Osteoblast (primary cell): ENCODE measurements at regions not wholly inside any gene's neighbourhood (a gene's known extent, or its start where the extent isn't known, plus 50 kb on each side); places are given as distances from the start of the nearest gene placed in this dataset.

Experiments used
- DNase-seq: peaks from one replicate; pipeline ENCODE4 v3.0.0; 2011; ENCODE audit warnings: low spot score, mixed read lengths; ENCODE audit not compliant: insufficient read length; ENCODE audit errors: missing footprints
- H2AFZ ChIP-seq: 2 replicates; pipeline ENCODE4 v1.6.0; 2011; ENCODE audit warnings: mild to moderate bottlenecking, low read length
- H3K27ac ChIP-seq: 2 replicates; pipeline ENCODE4 v1.5.1; 2011; ENCODE audit warnings: mild to moderate bottlenecking, low read depth, low read length, moderate library complexity
- H3K27me3 ChIP-seq: 2 replicates; pipeline ENCODE4 v1.6.0; 2012; ENCODE audit warnings: mild to moderate bottlenecking, control low read depth, inconsistent platforms, low read length, moderate library complexity; ENCODE audit not compliant: insufficient read depth
- H3K36me3 ChIP-seq: 2 replicates; pipeline ENCODE4 v1.5.1; 2011; ENCODE audit warnings: mild to moderate bottlenecking, low read length, control low read depth, moderate library complexity; ENCODE audit not compliant: insufficient read depth
- H3K4me1 ChIP-seq: 2 replicates; pipeline ENCODE4 v1.5.1; 2011; ENCODE audit warnings: mild to moderate bottlenecking, low read length, control low read depth, moderate library complexity; ENCODE audit not compliant: insufficient read depth
- H3K4me2 ChIP-seq: 2 replicates; pipeline ENCODE4 v1.6.0; 2011; ENCODE audit warnings: mild to moderate bottlenecking, low read length; ENCODE audit not compliant: insufficient read depth
- H3K4me3 ChIP-seq: fragments of 200-600 bp; sonication (generic); 3 replicates; pipeline ENCODE4 v1.5.1; 2012; ENCODE audit warnings: mild to moderate bottlenecking, low read length, inconsistent platforms; ENCODE audit not compliant: insufficient read depth
- H3K79me2 ChIP-seq: 2 replicates; pipeline ENCODE4 v1.6.0; 2012; ENCODE audit warnings: mild to moderate bottlenecking, low read length, control low read depth, inconsistent platforms; ENCODE audit not compliant: insufficient read depth
- H3K9me3 ChIP-seq: 2 replicates; pipeline ENCODE4 v1.5.1; 2011; ENCODE audit warnings: low read depth, low read length, control low read depth
- H4K20me1 ChIP-seq: 2 replicates; pipeline ENCODE4 v1.6.0; 2012; ENCODE audit warnings: mild to moderate bottlenecking, low read length, control low read depth; ENCODE audit not compliant: insufficient read depth
- CTCF ChIP-seq: IDR thresholded peaks from 2 replicates; pipeline ENCODE4 v1.5.1; 2011; ENCODE audit warnings: mild to moderate bottlenecking, low read depth, low read length, moderate library complexity; ENCODE audit errors: extremely low read depth

- no peak overlapping the region for H3K4me2 ChIP-seq
- H3K4me3 ChIP-seq, result no peak overlapping the region
- peaks cover 3% of the 10 kb centered on the region for H3K9me3 ChIP-seq
- TF ChIP-seq CTCF, result no peak
- H3K27me3 ChIP-seq, result no peaks in the 10 kb centered on the region
- H3K27ac ChIP-seq, result no peak overlapping the region
- H3K36me3 ChIP-seq, result no peaks in the 10 kb centered on the region
- DNase-seq, result no peak
- H4K20me1 ChIP-seq, result no peaks in the 10 kb centered on the region
- no peak overlapping the region for H2AFZ ChIP-seq
- no peaks in the 10 kb centered on the region for H3K4me1 ChIP-seq
- no peaks in the 10 kb centered on the region for H3K79me2 ChIP-seq
Measured at GRCh38 chr9:27747450-27747849, 174.2 kb upstream of the C9orf72 start.

DNA sequence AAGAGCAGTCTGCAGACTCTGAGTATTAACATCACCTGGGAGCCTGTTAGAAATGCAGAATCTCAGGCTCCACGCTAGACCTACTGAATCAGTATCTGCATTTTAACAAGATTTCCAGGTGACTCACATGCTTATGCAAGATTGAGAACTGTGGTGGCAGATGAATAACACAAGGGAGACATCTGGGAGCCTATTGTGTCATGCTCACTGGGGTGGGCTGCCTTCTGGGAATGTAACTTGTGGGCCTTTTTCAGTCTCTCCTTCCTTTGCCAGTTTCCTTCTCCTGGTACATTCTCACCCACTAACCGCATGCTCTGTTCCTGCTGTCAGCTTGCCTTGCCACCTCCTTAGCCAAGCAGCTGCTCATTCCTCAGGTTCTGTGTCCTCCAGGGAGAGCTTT is 176.6 kb upstream of the C9orf72 start:
- DNase-seq, result no peak
- no peak for TF ChIP-seq CTCF
- peaks cover 3% of the 10 kb centered on the region for H3K9me3 ChIP-seq

DNA sequence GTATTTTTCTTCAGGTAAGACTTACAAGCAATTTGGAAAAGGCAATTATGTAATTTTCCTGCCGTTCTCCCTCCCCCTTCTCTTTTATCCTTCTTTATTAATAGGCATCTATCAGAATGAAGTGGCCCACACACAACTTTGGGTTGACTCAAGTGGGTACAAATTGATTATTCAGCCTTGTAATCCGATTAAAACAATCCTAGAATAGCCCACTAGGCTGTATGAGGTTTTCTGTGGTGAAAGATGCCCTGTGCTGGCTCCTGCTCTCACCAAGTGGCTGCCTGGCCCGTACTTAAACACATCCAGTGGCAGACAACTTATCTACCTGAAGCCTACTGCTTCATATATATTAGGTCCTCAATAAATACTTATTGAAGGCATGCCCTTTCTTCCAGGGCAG is 177.3 kb upstream of the C9orf72 start:
- Histone ChIP-seq H3K4me3 (no peak overlapping the region), H4K20me1 (no peaks in the 10 kb centered on the region), H3K27ac (no peak overlapping the region), H3K4me1 (no peaks in the 10 kb centered on the region), H3K9me3 (peaks cover 3% of the 10 kb centered on the region), H2AFZ (no peak overlapping the region), H3K4me2 (no peak overlapping the region), H3K79me2 (no peaks in the 10 kb centered on the region), H3K36me3 (no peaks in the 10 kb centered on the region), H3K27me3 (no peaks in the 10 kb centered on the region)
- DNase-seq, result no peak
- TF ChIP-seq CTCF, result no peak

More for the DNA sequence above, 176.6 kb upstream of the C9orf72 start:
- Histone ChIP-seq H2AFZ (no peak overlapping the region), H3K79me2 (no peaks in the 10 kb centered on the region), H3K4me2 (no peak overlapping the region), H3K4me3 (no peak overlapping the region), H3K27me3 (no peaks in the 10 kb centered on the region), H3K4me1 (no peaks in the 10 kb centered on the region), H3K36me3 (no peaks in the 10 kb centered on the region), H3K27ac (no peak overlapping the region), H4K20me1 (no peaks in the 10 kb centered on the region)

- no peaks in the 10 kb centered on the region for H4K20me1 ChIP-seq
- no peaks in the 10 kb centered on the region for H3K79me2 ChIP-seq
- no peaks in the 10 kb centered on the region for H3K36me3 ChIP-seq
- no peak for TF ChIP-seq CTCF
- peaks cover 3% of the 10 kb centered on the region for H3K9me3 ChIP-seq
- H3K4me3 ChIP-seq, result no peak overlapping the region
- DNase-seq, result no peak
- H3K27ac ChIP-seq, result no peak overlapping the region
- H2AFZ ChIP-seq, result no peak overlapping the region
- no peak overlapping the region for H3K4me2 ChIP-seq
- no peaks in the 10 kb centered on the region for H3K27me3 ChIP-seq
- H3K4me1 ChIP-seq, result no peaks in the 10 kb centered on the region
Measured at GRCh38 chr9:27752069-27752468, 178.8 kb upstream of the C9orf72 start.
